ENCODE measurements at regions not wholly inside any gene's neighbourhood (a gene's known extent, or its start where the extent isn't known, plus 50 kb on each side); places are given as distances from the start of the nearest gene placed in this dataset.

- no peaks in the 10 kb centered on the region for H3K27me3 ChIP-seq (ENCODE audit: low read depth)
- H3K4me1 ChIP-seq: no peaks in the 10 kb centered on the region
- no peak for TF ChIP-seq CTCF (IDR thresholded peaks at IDR 0.05; ENCODE audit: borderline replicate concordance)
- no peak overlapping the region for H3K27ac ChIP-seq (replicated peaks)
- no peak overlapping the region for H3K4me3 ChIP-seq
- intact Hi-C loops (cut with micrococcal nuclease): no loop called here
- peaks cover 4% of the 10 kb centered on the region for H3K36me3 ChIP-seq
- DNase-seq: no peak
- no peaks in the 10 kb centered on the region for H3K9me3 ChIP-seq (replicated peaks)
Measured at GRCh38 chr2:185990861-185991525, 252.4 kb downstream of the FSIP2 start.

GRCh38 chr2:185998562-185999070 is 260.0 kb downstream of the FSIP2 start:
- no peak overlapping the region for H3K4me3 ChIP-seq
- TF ChIP-seq CTCF (IDR thresholded peaks at IDR 0.05; ENCODE audit: borderline replicate concordance): no peak
- H3K9me3 ChIP-seq (replicated peaks): no peaks in the 10 kb centered on the region
- intact Hi-C loops (cut with micrococcal nuclease): no loop called here
- no peaks in the 10 kb centered on the region for H3K27me3 ChIP-seq (ENCODE audit: low read depth)
- no peak overlapping the region for H3K27ac ChIP-seq (replicated peaks)
- H3K36me3 ChIP-seq: no peaks in the 10 kb centered on the region
- DNase-seq: no peak
- H3K4me1 ChIP-seq: no peaks in the 10 kb centered on the region

GRCh38 chr2:186009341-186009740 is 270.7 kb downstream of the FSIP2 start:
- TF ChIP-seq CTCF (IDR thresholded peaks at IDR 0.05; ENCODE audit: borderline replicate concordance): no peak
- Histone ChIP-seq H3K27me3 (ENCODE audit: low read depth) (no peaks in the 10 kb centered on the region), H3K36me3 (no peaks in the 10 kb centered on the region), H3K4me1 (no peaks in the 10 kb centered on the region), H3K9me3 (replicated peaks) (peaks cover 54% of the 10 kb centered on the region), H3K27ac (replicated peaks) (no peak overlapping the region), H3K4me3 (no peak overlapping the region)
- intact Hi-C loops (cut with micrococcal nuclease): no loop called here
- no peak for DNase-seq

GRCh38 chr2:186017278-186017677 is 278.7 kb downstream of the FSIP2 start:
- intact Hi-C loops (cut with micrococcal nuclease): no loop called here
- Histone ChIP-seq H3K4me1 (no peaks in the 10 kb centered on the region), H3K4me3 (no peak overlapping the region), H3K36me3 (no peaks in the 10 kb centered on the region), H3K27me3 (ENCODE audit: low read depth) (no peaks in the 10 kb centered on the region), H3K9me3 (replicated peaks) (peaks cover 37% of the 10 kb centered on the region), H3K27ac (replicated peaks) (no peak overlapping the region)
- no peak for DNase-seq
- TF ChIP-seq CTCF (IDR thresholded peaks at IDR 0.05; ENCODE audit: borderline replicate concordance): no peak

- no peak for TF ChIP-seq CTCF (IDR thresholded peaks at IDR 0.05; ENCODE audit: borderline replicate concordance)
- Histone ChIP-seq H3K27me3 (ENCODE audit: low read depth) (no peaks in the 10 kb centered on the region), H3K4me1 (no peaks in the 10 kb centered on the region), H3K4me3 (no peak overlapping the region), H3K27ac (replicated peaks) (no peak overlapping the region), H3K36me3 (no peaks in the 10 kb centered on the region), H3K9me3 (replicated peaks) (peaks cover 12% of the 10 kb centered on the region)
- intact Hi-C loops (cut with micrococcal nuclease): no loop called here
- no peak for DNase-seq
Measured at GRCh38 chr2:186024921-186025320, 286.3 kb downstream of the FSIP2 start.
